ENCODE measurements at regions not wholly inside any gene's neighbourhood (a gene's known extent, or its start where the extent isn't known, plus 50 kb on each side); places are given as distances from the start of the nearest gene placed in this dataset.

DNA sequence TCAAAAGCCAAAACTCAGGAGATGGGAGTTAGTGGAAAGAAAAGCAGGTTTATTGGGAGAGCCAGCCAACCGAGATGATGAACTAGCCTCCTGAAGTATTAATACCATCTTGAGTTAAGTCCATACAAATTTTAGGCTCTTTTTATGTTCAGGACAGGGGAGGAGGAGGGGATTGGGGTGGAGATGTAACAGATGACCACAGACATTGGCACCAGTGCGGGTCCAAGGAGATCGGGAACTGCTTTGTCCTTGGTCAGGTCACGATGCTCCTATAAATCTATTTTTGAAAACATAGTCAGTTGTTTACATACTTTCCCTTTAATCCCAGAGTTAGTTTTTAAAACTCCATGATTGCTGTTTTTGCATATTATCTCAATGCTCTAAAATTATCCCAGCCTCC lies 219.6 kb downstream of the ANKRD60 start:
- H3K36me3 ChIP-seq, result no peaks in the 10 kb centered on the region
- H3K4me3 ChIP-seq, result no peak overlapping the region
- 74 to 80% methylated on average over 4 of the region's 4 CpGs for WGBS, 2 donors
- peaks cover 0 to 20% (median 0%) of the 10 kb centered on the region in 4 donors for H3K4me1 ChIP-seq
- TF ChIP-seq, protein P1, sequence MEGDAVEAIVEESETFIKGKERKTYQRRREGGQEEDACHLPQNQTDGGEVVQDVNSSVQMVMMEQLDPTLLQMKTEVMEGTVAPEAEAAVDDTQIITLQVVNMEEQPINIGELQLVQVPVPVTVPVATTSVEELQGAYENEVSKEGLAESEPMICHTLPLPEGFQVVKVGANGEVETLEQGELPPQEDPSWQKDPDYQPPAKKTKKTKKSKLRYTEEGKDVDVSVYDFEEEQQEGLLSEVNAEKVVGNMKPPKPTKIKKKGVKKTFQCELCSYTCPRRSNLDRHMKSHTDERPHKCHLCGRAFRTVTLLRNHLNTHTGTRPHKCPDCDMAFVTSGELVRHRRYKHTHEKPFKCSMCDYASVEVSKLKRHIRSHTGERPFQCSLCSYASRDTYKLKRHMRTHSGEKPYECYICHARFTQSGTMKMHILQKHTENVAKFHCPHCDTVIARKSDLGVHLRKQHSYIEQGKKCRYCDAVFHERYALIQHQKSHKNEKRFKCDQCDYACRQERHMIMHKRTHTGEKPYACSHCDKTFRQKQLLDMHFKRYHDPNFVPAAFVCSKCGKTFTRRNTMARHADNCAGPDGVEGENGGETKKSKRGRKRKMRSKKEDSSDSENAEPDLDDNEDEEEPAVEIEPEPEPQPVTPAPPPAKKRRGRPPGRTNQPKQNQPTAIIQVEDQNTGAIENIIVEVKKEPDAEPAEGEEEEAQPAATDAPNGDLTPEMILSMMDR (IDR thresholded peaks at IDR 0.05), result no peak
- no peak for TF ChIP-seq POLR2A (IDR thresholded peaks at IDR 0.05)
- TF ChIP-seq EP300 (IDR thresholded peaks at IDR 0.05), result no peak
- H3K27ac ChIP-seq, result peak overlapping the region in 1 of 4 donors; percentile 15
- no peaks in the 10 kb centered on the region for H3K27me3 ChIP-seq
- H3K9me3 ChIP-seq, result no peaks in the 10 kb centered on the region
- no peak for DNase-seq (ENCODE audit: low spot score in 2 of 2)

GRCh38 chr20:58008413-58008812 lies 220.0 kb downstream of the ANKRD60 start:
- Histone ChIP-seq H3K27ac (peak overlapping the region in 1 of 4 donors; percentile 15), H3K4me1 (peaks cover 0 to 20% (median 0%) of the 10 kb centered on the region in 4 donors), H3K27me3 (no peaks in the 10 kb centered on the region), H3K36me3 (no peaks in the 10 kb centered on the region), H3K4me3 (no peak overlapping the region), H3K9me3 (no peaks in the 10 kb centered on the region)
- WGBS, 2 donors, result 63 to 80% methylated on average over 12 to 13 of the region's 13 CpGs
- no peak for TF ChIP-seq EP300 (IDR thresholded peaks at IDR 0.05)
- TF ChIP-seq, protein P1 (IDR thresholded peaks at IDR 0.05), result no peak
- TF ChIP-seq POLR2A (IDR thresholded peaks at IDR 0.05), result no peak
- DNase-seq (ENCODE audit: low spot score in 2 of 2), result no peak

DNA sequence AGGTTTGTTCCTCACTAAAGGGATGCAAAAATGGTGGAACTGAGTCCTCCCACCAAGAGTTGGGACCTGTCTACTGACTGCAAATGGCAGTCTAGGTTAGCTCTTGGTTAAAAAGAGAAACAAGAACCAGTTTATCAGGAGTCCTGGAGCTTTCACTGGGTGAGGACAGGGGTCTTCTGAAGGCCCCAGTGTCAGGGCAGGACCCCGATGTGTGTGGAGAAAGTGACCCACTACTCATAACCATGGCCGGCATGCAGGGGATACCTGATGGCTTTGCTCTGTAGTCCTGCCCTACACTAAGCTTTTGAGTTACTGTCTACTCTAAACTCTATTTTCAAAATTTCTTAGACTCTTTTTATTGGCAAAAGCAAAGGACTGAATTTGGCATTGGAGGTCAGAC lies 220.5 kb downstream of the ANKRD60 start:
- no peaks in the 10 kb centered on the region for H3K36me3 ChIP-seq
- TF ChIP-seq EP300 (IDR thresholded peaks at IDR 0.05) (no peak), POLR2A (IDR thresholded peaks at IDR 0.05) (no peak)
- TF ChIP-seq, protein P1 (IDR thresholded peaks at IDR 0.05), result no peak
- H3K9me3 ChIP-seq, result no peaks in the 10 kb centered on the region
- DNase-seq (ENCODE audit: low spot score in 2 of 2), result no peak
- H3K4me1 ChIP-seq, result peaks cover 0 to 20% (median 0%) of the 10 kb centered on the region in 4 donors
- H3K4me3 ChIP-seq, result no peak overlapping the region
- H3K27me3 ChIP-seq, result no peaks in the 10 kb centered on the region
- H3K27ac ChIP-seq, result no peak overlapping the region
- WGBS, 2 donors, result 92 to 95% methylated on average over 2 of the region's 2 CpGs

DNA sequence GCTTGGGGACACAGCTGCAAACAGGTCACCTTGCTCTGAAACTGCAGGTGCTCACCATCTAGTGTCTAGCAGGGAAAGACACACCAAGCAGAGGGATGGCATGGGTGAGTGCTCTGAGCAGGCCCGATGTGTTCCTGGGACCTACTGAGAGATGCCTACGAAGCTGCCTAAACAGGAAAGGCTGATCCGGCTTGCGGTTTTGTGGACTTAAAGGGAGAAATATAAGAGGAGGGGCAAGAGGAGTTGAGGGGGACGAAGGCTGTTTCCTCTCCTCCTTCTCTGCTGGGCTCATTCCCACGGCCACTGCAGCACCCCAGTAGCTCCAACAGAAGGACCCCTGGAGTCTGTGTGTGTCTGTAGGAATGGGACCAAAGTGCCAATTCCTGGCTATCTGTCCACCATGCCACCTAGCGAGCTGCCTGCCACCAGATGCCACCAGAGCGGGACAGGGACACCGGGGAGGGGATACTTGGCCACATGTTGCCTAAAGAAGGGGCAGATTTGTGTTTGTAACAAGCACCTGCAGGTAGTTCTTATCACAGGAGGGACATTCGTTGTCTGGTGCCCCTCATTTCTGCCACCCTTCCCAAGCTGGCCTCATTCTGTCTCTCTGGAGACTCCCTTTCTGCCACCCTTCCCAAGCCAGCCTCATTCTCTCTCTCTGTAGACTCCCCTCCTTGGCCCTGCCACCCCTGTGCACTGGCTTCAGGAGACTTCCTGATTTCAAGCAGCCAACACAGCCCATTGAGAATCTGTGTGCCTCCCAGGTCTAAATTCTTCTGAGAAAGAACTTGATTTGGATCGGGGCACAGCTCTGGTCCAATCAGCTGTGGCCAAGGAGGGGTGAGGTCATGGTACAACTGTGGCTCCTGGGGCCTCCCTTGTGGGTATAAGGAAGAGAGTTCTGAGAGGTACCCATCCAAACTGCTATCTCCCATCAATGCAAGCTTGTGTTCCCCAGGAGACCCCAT lies 221.8 kb downstream of the ANKRD60 start:
- no peaks in the 10 kb centered on the region for H3K36me3 ChIP-seq
- no peaks in the 10 kb centered on the region for H3K9me3 ChIP-seq
- H3K27ac ChIP-seq, result no peak overlapping the region
- peaks cover 0 to 16% (median 0%) of the 10 kb centered on the region in 4 donors for H3K4me1 ChIP-seq
- no peak overlapping the region for H3K4me3 ChIP-seq
- WGBS, 2 donors, result 82 to 99% methylated on average over 11 of the region's 11 CpGs
- H3K27me3 ChIP-seq, result no peaks in the 10 kb centered on the region
- no peak for DNase-seq (ENCODE audit: low spot score in 2 of 2)
- TF ChIP-seq, protein P1 (IDR thresholded peaks at IDR 0.05), result no peak
- TF ChIP-seq POLR2A (IDR thresholded peaks at IDR 0.05), result no peak
- TF ChIP-seq EP300 (IDR thresholded peaks at IDR 0.05), result no peak

All from tibial nerve (tissue), 4 donors.